Kidney epithelial cell (primary cell): ENCODE measurements at regions not wholly inside any gene's neighbourhood (a gene's known extent, or its start where the extent isn't known, plus 50 kb on each side); places are given as distances from the start of the nearest gene placed in this dataset.

Experiments used
- DNase-seq: peaks from one replicate; pipeline ENCODE4 v3.0.0-alpha.2; 2010; ENCODE audit warnings: low read depth
- H3K27me3 ChIP-seq: 2 replicates; pipeline ENCODE4 v1.6.0; 2011; ENCODE audit warnings: low read length; ENCODE audit not compliant: control insufficient read depth, insufficient read depth
- H3K36me3 ChIP-seq: 2 replicates; pipeline ENCODE4 v1.5.1; 2011; ENCODE audit warnings: low read length; ENCODE audit not compliant: control insufficient read depth, insufficient read depth
- H3K4me3 ChIP-seq: 2 replicates; pipeline ENCODE4 v1.5.1; 2011; ENCODE audit warnings: low read depth, mild to moderate bottlenecking, control low read depth, low read length
- CTCF ChIP-seq: IDR thresholded peaks from 2 replicates; pipeline ENCODE4 v1.5.1; 2011; ENCODE audit warnings: mild to moderate bottlenecking, moderate library complexity, low read length, control low read depth, inconsistent platforms; ENCODE audit not compliant: insufficient read depth, poor library complexity, severe bottlenecking

- no peaks in the 10 kb centered on the region for H3K36me3 ChIP-seq
- no peak for TF ChIP-seq CTCF
- no peak overlapping the region for H3K4me3 ChIP-seq
- DNase-seq = no peak
- H3K27me3 ChIP-seq = peaks cover 3% of the 10 kb centered on the region
Observed at GRCh38 chr2:10504994-10505820, 57.1 kb upstream of the ODC1 start.

GRCh38 chr2:10504370-10504993, 56.4 kb upstream of the ODC1 start:
- Histone ChIP-seq H3K27me3 (peaks cover 3% of the 10 kb centered on the region), H3K36me3 (no peaks in the 10 kb centered on the region)
- TF ChIP-seq CTCF = no peak

GRCh38 chr2:10502803-10503107, 54.6 kb upstream of the ODC1 start:
- no peak overlapping the region for H3K4me3 ChIP-seq
- TF ChIP-seq CTCF = no peak
- no peak for DNase-seq
- H3K27me3 ChIP-seq = peaks cover 3% of the 10 kb centered on the region
- H3K36me3 ChIP-seq = no peaks in the 10 kb centered on the region

More at GRCh38 chr2:10504370-10504993, 56.4 kb upstream of the ODC1 start:
- H3K4me3 ChIP-seq = no peak overlapping the region
- no peak for DNase-seq

GRCh38 chr2:10501980-10502802, 54.1 kb upstream of the ODC1 start:
- H3K36me3 ChIP-seq = no peaks in the 10 kb centered on the region
- DNase-seq = no peak
- H3K4me3 ChIP-seq = no peak overlapping the region
- peaks cover 3% of the 10 kb centered on the region for H3K27me3 ChIP-seq
- TF ChIP-seq CTCF = no peak

- no peak overlapping the region for H3K4me3 ChIP-seq
- TF ChIP-seq CTCF = no peak
Observed at GRCh38 chr2:10501451-10501961, 53.4 kb upstream of the ODC1 start.

More at GRCh38 chr2:10501451-10501961, 53.4 kb upstream of the ODC1 start:
- peaks cover 3% of the 10 kb centered on the region for H3K27me3 ChIP-seq
- no peak for DNase-seq
- H3K36me3 ChIP-seq = no peaks in the 10 kb centered on the region
